OCI-LY7 (cell line): ENCODE measurements at regions not wholly inside any gene's neighbourhood (a gene's known extent, or its start where the extent isn't known, plus 50 kb on each side); places are given as distances from the start of the nearest gene placed in this dataset.

Experiments
- CTCF ChIP-seq: fragments of 200-600 bp; sonication (generic); conservative IDR thresholded peaks from 2 replicates; pipeline ENCODE4 v1.5.1; 2014; ENCODE audit warnings: mild to moderate bottlenecking, antibody characterized with exemption, low read length, moderate library complexity, mixed read lengths
- EZH2phosphoT487 ChIP-seq: fragments of 200-600 bp; sonication (generic); IDR thresholded peaks from 2 replicates; pipeline ENCODE4 v1.6.1; 2018; ENCODE audit warnings: low read depth, borderline replicate concordance, mild to moderate bottlenecking, mixed run types, antibody characterized with exemption, low read length, moderate library complexity, mixed read lengths

GRCh38 chr5:61267116-61267515 is 64.9 kb upstream of the ZSWIM6 start:
- TF ChIP-seq CTCF = no peak
- no peak for TF ChIP-seq EZH2phosphoT487
